ENCODE measurements at regions not wholly inside any gene's neighbourhood (a gene's known extent, or its start where the extent isn't known, plus 50 kb on each side); places are given as distances from the start of the nearest gene placed in this dataset.
"Not testable (repeated sequence)": the region's sequence is repeated elsewhere in the genome, so short reads cannot be mapped to it uniquely, and the experiment has no call there.

DNA sequence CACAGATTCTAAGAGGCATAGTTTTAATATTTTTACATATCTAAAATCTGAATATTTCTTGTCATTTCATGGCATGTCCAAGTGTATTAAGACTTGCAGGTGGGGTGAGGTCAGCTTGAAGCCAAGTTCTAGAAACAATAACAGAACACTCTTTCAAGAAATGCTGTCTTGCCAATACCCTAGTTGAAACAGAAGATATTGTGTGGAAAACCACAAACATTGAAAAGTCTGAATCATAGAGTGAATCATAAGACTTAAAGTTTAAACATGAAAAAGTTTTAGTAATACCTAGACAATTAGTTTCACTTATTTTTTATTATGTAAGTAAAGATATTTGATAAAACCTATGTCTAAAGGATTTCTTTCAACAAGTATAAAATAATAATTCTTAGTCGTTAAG, 191.5 kb upstream of the CAND1 start:
- no peak for DNase-seq (ENCODE audit: low read depth)

DNA sequence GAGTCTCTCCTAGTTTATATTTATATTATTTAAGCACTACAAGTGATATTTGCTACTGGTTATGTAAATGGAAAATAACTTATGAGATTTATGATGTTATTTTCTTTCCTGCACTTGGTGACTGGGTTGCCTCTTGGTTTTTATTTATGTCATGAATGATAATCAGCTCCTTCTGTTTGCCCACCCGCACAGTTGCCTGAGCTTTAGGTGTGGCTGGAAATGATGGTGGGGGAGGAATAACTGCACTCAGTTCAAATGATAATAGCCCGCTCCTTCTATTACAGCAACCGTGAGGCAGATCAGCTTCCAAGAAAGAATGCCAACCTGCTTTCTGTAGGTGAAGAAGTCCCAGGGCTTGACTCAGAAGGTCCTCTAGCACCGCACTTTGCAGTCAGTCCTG, 190.2 kb upstream of the CAND1 start:
- no peak for DNase-seq (ENCODE audit: low read depth)

DNA sequence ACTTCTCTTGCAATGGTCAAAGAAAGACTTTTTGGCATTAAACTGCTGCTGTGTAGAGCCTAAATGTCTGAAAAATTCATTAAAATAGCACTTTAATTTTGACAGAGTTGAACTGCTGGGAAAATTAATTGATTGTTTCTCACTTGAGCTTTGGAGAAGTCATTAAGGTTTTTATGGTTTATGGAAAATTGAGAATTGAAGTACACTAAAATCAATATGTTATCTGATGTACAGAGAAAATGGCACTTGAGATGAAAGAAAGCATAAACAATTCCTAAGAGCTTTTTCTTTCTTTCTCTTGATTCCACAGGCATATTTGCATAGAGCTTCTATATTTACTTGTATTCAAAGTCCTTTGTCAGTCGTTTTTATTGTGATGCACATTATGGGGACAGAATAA, 188.5 kb upstream of the CAND1 start:
- no peak for DNase-seq (ENCODE audit: low read depth)

DNA sequence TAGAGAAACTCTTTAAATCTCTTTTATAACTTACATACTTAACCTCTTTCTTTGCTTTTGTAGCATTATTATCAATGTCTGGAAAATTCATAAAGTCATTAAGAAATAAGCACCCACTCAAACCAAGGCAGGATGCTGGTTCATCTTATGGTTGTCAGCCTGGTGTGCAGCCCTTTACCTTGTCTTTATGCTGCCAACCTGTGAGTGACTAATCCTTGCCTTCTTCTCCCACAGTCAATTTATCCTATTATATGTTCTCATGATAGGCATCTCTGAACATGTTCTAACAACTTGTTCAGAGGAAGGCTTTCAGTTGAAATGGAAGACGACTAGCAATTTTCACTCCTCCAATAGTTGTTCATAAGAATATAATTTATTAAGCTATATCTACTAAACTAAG, 186.9 kb upstream of the CAND1 start:
- no peak for DNase-seq (ENCODE audit: low read depth)

DNA sequence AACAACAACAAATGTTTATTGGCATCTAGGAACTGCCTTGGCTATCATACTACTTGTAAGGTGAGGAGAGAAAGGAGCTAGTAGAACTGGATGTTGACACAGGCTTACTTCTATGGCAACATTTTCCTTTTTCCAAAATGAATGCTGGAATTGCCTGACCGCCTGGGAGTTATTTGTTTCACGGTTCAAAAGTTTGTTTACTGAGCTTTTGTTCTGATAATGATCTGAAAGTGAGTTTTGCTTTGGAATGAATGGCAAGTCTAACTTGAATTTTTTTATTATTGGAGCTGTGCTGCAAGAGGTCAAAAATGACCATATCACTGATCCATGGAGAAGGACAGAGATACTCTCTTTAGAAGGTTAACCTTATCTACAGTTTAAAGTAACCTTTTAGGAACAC, 183.5 kb upstream of the CAND1 start:
- no peak for DNase-seq (ENCODE audit: low read depth)

DNA sequence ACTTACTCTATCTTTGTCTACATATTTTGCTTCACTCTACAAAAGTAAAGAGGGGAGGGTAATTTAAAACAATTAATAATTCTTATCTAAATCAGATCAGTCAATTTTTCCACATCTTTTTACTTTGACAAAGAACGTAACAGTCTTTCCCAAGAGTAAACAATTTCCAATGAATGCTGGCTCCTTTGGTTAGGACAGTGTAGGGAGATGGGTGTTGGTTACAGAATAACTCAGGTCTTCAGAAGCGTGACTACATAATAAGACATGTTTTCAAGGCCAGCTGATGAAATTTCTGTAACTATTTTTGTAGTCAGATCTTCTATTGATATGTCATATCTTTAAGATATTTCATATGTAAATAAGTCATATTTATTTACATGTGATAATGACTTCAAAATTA, 183.0 kb upstream of the CAND1 start:
- DNase-seq (ENCODE audit: low read depth) = no peak

DNA sequence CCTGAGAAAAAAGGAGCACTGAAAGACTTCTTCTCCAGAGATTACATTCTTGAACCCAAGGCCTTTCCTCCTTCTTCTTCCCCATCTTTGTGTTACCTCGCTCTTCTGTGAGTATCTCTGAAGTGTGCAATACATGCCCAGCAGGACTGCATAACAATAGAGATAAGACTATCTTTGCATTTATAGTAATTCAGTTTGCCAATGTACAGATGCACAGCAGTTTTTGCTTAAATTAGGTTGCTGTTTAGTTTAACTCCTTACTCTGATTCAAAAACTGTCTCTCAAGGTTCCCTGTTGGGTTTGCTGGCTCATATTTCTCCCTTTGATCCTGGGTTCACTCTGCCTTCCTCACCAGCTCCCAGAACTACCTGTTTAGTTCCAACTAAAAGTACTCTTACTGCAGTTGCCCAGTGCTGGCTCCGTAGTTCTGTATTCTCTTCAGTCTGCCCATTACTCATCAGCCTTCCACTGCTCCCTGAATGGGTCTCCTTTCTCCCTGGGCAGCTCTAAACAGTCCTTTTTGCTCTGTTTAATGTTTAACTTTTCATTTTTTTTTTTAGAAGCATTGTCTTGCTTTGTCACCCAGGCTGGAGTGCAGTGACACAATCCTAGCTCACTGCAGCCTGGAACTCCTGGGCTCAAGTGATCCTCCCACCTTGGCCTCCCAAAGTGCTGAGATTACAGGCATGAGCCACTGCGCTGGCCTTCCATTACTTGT, 180.6 kb upstream of the CAND1 start:
- DNase-seq (ENCODE audit: low read depth) = no peak

DNA sequence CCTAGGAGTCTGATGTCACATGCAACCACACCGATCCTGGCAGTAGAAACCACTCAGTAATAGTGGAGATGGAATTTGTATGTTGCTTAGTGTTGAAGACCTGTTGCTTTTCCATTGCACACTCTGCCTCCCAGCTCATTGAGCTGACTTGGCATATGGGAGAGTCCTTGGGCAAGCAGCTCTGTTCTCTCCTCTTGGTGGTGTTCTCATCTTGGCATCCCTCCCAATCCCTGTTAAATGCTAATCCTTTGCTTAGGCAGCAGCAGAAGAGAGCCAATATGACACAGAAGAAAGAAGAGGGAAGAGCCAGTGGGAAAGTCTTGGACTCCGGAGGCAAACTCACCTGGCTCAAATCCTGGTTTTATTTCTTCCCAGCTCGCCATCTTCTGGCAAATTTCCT, 178.0 kb upstream of the CAND1 start:
- DNase-seq (ENCODE audit: low read depth) = no peak

DNA sequence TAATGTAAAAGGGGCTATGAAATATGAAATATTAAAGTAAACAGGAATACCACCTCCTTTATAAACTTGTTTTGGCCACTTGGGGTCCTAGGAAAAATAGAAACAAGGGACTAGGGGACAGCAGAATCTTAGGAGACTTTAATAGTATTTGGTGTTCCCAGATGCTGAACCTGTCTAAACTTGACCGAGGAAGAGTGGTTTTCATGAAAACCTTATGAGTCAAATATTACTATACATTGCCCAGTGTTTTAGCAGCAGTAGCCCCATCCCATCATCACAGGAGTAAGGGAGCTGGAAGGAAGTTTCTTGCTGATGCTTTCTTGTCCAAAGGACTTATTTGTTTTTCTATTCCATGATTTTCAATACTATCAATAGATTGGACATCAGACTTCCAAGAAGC, 177.5 kb upstream of the CAND1 start:
- DNase-seq (ENCODE audit: low read depth) = no peak

DNA sequence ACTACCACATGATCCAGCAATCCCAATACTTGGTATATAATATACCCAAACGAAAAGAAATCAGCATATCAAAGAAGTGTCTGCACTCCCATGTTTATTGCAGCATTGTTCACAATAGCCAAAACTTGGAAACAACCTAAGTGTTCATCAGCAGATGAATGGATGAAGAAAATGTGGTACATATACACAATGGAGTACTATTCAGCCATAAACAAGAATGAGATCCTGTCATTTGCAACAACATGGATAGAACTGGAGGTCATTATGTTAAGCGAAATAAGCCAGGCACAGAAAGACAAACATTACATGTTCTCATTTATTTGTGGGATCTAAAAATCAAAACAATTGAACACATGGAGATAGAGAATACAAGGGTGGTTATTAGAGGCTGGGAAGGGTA, 176.2 kb upstream of the CAND1 start:
- not testable (repeated sequence) for DNase-seq (ENCODE audit: low read depth)

DNA sequence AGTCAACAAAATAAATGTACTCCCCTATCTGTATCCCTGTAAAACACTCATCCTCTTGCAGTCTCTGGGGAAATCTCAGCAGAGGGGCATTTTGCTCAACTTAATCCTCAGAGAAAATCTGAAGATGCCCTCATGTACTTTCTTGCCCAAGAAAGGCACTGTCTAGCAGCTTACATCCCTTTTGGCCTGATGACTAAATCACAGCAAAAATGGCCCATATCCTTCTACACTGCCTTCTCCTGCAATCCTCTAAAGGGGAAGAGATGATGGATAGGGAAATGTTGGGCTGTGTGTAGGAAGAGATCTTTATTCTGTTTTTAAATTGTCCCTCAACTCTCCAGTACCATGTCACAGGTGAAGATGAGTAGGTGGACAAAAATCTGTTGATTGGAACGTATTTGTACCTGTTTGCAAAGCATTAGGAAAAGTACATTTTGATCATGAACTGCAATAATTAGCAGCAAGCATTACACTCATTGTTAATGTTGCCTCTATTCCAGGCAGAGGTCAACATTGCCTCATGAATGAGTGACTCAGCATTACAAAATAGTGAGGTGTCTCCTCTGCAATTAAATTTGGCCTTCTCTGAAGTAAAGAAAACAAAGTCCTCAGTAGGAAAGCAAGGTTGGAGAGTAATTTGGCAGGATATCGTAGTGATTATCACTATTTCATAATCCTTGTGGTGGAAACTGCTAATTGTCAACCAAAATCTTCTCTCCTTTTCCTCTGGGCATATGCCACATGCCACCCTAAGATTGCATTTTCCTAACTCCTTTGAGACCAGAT, 172.4 kb upstream of the CAND1 start:
- DNase-seq (ENCODE audit: low read depth) = no peak

DNA sequence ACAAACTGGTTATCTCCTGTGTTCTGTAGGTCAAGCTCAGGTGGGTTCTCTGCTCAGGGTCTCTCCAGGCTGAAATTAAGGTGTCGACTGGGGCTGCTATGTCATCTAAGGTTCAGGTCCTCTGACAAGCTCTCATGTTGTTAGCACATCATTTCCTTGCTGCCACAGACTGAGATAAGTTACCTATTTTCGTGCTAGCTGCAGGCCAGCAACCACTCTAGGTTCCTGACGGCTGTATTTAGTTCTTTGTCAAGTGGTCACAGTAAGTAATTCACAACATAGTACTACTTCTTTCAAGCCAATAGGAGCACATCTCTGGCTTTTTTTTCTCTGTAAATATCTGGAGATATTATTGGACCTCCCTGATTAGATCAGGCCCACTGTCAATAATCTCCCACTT, 169.3 kb upstream of the CAND1 start:
- no peak for DNase-seq (ENCODE audit: low read depth)

DNA sequence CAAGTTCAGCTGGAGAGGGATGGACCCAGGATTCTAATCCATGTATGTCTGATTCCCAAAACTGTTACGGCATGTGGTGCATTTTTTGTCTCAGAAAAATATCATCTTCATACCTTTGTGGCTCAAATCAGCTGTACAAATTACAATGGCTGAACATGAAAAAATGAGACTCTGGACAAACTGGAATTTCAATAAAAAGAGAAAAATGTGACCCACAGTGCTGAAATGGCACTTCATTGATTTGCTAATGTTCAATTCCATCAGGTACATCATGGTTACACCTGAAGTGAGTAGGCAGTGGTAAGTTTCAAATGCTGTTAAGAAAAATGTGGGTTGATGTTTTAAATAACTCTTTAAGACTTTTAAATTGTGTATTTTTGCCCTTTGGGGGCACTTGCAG, 165.6 kb upstream of the CAND1 start:
- DNase-seq (ENCODE audit: low read depth) = no peak

DNA sequence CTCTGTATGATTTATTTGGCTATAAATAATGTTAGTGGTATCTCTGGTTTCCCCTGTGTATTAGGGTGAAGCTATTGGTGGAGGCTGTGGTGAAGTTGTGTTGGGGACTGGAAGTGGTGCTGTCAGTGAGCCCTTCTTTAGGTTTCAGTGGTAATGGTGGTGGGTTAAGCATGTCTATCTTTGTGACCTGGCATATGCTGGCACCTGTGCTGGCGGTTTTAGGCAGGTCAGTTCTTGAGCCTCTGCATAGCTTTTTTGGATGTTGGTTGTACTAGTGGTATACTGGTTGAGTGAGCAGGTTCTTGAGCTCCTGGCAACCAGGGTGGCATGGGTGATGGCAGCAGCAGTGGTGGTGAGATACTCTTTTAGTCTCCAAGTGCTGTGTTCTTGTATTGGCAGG, 161.9 kb upstream of the CAND1 start:
- no peak for DNase-seq (ENCODE audit: low read depth)

DNA sequence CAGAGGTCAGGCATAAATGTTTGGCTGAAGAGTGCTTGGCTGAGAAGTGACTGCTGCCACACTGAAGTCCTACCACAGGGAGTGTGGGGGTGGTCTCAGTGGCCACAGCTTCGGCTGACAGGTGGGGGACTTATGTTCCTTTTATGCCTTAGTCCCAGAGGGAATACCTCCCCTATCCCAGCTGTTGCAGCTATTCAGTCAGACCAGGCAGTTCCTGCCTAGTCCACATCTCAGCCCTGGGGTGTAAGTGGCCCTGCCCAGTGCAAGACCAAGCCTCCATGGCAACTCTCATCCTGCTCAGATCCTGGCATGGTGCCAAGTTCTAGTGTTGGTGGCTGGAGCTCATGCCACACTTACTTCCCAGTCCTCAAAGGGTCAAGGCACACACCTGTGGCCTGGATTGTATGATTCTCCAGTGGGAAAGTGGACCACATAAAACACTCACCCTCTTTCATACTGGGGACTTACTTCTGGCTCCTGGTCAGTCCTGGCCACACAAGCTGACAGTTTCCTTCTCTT, 161.3 kb upstream of the CAND1 start:
- DNase-seq (ENCODE audit: low read depth) = no peak

DNA sequence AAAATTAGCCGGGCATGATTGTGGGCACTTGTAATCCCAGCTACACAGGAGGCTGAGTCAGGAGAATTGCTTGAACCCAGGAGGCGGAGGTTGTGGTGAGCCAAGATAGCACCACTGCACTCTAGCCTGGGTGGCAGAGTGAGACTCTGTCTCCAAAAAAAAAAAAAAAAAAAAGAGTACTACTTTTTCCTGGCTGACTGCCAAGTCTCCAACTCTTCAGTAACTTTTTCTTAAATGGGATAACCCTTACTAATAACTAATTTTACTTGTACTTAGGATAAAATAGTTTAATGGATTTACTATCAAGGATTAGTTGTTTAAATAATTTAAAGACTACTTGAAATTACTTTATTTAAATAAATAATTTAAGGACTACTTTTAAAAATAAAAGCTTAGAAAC, 158.8 kb upstream of the CAND1 start:
- DNase-seq (ENCODE audit: low read depth) = not testable (repeated sequence)

DNA sequence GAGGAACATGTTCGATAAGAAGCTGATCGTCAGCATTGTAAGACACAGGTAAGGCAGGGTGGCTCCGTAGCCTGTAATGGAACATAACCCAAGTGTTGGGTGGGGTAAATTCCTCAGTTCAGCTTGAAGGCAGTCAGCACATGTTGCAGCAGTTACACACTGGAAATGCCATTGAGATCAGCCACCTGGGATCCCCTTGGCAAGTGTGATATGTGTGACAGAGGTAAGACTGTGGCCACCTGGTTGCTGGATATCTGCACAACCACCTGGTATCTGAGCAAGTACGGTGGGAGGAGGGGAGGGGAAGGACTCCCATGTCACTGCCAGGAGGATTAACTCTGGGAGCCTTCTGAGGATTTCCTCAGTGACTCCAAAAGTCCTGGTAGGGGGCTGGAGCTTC, 158.0 kb upstream of the CAND1 start:
- no peak for DNase-seq (ENCODE audit: low read depth)

DNA sequence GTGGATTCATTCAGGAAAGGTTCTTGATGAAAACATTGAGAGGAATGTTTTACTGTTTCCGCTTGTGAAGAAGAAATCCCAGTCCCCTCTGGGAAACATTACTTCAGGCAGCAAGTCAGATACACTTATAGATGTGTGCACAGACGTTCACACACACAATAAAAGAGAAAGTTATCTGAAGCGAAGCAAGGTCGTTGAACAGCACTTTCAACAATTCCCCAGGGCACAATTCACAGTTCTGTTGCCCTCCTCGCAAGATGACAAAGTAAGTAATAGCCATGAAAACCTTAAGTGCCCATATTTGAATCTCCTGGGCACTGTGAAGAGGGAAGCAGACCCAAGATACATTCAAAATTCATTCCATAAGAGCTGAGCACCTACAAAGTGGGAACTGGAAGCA, 156.6 kb upstream of the CAND1 start:
- no peak for DNase-seq (ENCODE audit: low read depth)

DNA sequence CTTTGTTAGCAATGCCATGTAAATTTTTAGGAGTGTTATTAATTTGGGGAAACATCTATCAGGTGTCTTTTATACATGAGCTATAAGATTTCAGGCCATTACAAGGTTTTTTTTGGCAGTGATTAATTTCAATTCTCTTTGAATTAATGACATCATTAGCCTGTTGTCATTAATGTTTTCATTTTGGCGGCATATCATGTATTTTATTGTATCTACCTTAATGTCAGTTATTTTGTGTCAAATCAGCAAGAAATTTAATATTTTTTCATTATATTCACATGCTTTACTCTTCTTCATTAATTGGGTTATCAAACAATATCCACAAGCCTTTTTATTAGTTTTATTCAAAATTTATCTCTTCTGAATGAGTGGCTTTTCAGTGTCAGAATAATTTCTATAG, 153.0 kb upstream of the CAND1 start:
- no peak for DNase-seq (ENCODE audit: low read depth)

DNA sequence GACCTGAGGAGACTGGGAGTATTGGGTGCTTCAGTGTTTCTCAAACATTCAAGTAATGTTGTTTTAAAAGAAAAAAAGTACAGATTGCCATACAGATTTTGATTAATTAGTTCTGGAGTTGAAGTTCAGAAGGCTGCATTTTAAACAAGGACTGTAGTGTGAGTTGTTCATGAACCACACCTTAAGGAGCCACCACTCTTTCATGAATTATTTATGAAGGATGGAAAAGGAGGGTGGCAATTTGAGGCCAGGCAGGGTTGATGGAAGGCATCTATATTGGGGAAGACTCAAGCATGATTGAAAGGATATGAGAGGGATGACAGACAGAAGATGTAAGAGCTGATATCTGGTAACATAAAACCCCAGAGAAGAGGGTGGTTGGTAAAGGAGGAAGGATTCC, 146.6 kb upstream of the CAND1 start:
- DNase-seq (ENCODE audit: low read depth) = no peak

DNA sequence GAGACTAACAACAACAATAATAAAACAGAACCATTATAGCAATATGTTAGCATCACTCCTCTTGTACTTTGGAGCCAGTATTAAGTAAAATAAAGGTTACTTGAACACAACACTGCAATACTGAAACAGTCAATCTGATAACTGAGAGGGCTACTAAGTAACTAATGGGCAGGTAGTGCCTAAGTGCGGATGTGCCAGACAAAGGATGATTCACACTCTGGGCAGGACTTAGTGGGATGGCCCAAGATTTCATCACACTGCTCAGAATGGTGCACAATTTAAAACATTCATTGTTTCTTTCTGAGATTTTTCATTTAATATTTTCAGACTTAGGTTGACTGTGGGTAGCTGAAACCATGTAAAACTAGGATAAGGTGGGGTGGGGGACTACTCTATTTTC, 131.9 kb upstream of the CAND1 start:
- no peak for DNase-seq (ENCODE audit: low read depth)

DNA sequence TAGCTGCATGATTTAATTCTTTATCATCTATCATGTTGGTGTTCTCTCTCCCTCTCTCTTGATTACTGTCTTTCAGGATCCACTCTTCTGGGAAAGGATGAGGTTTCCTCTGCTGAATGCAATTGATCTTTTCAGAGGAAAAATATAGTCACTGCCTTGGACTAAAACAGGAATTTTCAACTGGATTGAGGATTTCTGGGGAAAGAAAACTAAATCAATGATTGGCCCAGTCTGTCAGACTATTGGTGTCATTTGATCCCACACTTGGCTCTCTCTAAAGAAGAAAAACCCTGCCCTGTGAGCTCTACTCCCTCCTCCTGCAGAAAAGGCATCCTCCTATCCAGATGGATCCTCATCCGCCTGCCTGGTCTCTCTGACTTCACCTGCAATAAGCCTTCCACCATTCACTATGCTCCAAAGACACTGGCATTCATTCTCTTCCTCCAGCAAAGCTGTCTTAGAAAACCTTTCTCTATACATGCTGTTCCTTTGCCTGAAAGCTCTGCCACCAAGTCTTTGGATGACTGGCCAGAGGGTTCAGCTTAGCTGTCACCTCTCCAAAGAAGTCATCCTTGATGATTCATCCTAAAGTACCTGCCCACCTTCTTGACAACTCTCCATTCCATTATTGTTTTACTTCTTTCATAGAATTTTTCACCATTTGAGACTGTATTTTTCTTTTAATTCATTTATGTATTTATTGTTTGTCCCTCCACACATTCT, 127.7 kb upstream of the CAND1 start:
- DNase-seq (ENCODE audit: low read depth) = no peak

DNA sequence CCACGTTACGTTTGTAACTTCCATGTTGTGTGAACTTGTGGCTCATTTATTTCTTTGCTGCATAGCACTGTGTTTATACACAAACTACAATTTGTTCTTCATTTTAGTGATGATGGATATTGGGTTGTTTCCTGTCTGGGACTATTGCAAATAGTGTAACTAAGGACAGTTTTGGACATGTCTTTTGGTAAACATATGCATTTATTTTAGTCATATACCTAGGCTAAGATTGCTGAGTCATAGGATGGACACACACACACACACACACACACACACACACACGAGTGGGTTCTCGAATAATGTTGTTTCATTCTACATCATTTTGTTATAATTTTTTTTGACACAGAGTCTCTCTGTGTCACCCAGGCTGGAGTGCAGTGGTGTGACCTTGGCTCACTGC, 123.5 kb upstream of the CAND1 start:
- DNase-seq (ENCODE audit: low read depth) = no peak
